IMR-90 (cell line): ENCODE measurements at regions not wholly inside any gene's neighbourhood (a gene's known extent, or its start where the extent isn't known, plus 50 kb on each side); places are given as distances from the start of the nearest gene placed in this dataset.

Experiments
- ATAC-seq: fragments of 200-7000 bp; cut with Tn5 transposase; 2 replicates; pipeline ENCODE4 v1.9.1; 2020; ENCODE audit warnings: low read depth, mild to moderate bottlenecking, moderate library complexity
- BruUV-seq: library from RNA; stranded (reverse); fragments of 400-500 nt; replicated peaks from 2 replicates; lab custom pipeline; 2021; lab: Mats Ljungman, UMichigan
- CTCF ChIA-PET: fragments of 300-600 bp; formaldehyde crosslinking; extraction: SDS; loops from one replicate; lab custom pipeline; 2021; ENCODE audit warnings: antibody characterized with exemption; lab: Yijun Ruan, JAX
- POLR2A ChIA-PET: fragments of 300-600 bp; sonication (Branson Sonifier 250); formaldehyde crosslinking; loops from one replicate; lab custom pipeline; 2022; ENCODE audit warnings: antibody characterized with exemption; ENCODE audit not compliant: unreplicated experiment; lab: Charles Lee
- DNase-seq: peaks from one replicate; pipeline ENCODE4 v3.0.0; 2013
- H2AFZ ChIP-seq: replicated peaks from 2 replicates; pipeline ENCODE3; 2013; ENCODE audit warnings: low read length, mild to moderate bottlenecking; ENCODE audit not compliant: poor library complexity
- H2AK5ac ChIP-seq: 2 replicates; pipeline ENCODE4 v1.6.1; 2013; ENCODE audit warnings: low read depth, low read length, inconsistent platforms
- H2AK9ac ChIP-seq: replicated peaks from 2 replicates; pipeline ENCODE3; 2013; ENCODE audit warnings: mild to moderate bottlenecking, low read depth, low read length, moderate library complexity; ENCODE audit not compliant: poor library complexity
- H2BK120ac ChIP-seq: 2 replicates; pipeline ENCODE4 v1.6.1; 2013; ENCODE audit warnings: low read depth, low read length, inconsistent platforms
- H2BK15ac ChIP-seq: 3 replicates; pipeline ENCODE4 v1.6.1; 2013; ENCODE audit warnings: low read depth, low read length, inconsistent platforms
- H2BK20ac ChIP-seq: 2 replicates; pipeline ENCODE4 v1.6.1; 2013; ENCODE audit warnings: low read depth, mild to moderate bottlenecking, inconsistent platforms, low read length, moderate library complexity
- H2BK5ac ChIP-seq: 2 replicates; pipeline ENCODE4 v1.6.1; 2013; ENCODE audit warnings: mild to moderate bottlenecking, low read depth, low read length, inconsistent platforms; ENCODE audit not compliant: poor library complexity, severe bottlenecking
- H3K14ac ChIP-seq: replicated peaks from 2 replicates; pipeline ENCODE4 v1.6.1; 2013; ENCODE audit warnings: low read depth, low read length, inconsistent platforms
- H3K18ac ChIP-seq: 2 replicates; pipeline ENCODE4 v1.6.1; 2013; ENCODE audit warnings: low read depth, low read length, control low read depth
- H3K23ac ChIP-seq: 2 replicates; pipeline ENCODE4 v1.6.1; 2013; ENCODE audit warnings: low read depth, low read length, inconsistent platforms
- H3K27ac ChIP-seq: 2 replicates; pipeline ENCODE4 v1.5.1; 2013; ENCODE audit warnings: mild to moderate bottlenecking, control low read depth, low read length; ENCODE audit not compliant: insufficient read depth
- H3K27me3 ChIP-seq: 2 replicates; pipeline ENCODE4 v1.6.1; 2013; ENCODE audit warnings: low read length; ENCODE audit not compliant: control insufficient read depth, insufficient read depth
- H3K36me3 ChIP-seq: 2 replicates; pipeline ENCODE4 v1.6.1; 2013; ENCODE audit warnings: low read length, mixed read lengths; ENCODE audit not compliant: control insufficient read depth, insufficient read depth
- H3K4ac ChIP-seq: 2 replicates; pipeline ENCODE4 v1.6.1; 2013; ENCODE audit warnings: low read depth, low read length, inconsistent platforms
- H3K4me1 ChIP-seq: 2 replicates; pipeline ENCODE4 v1.6.1; 2013; ENCODE audit warnings: low read length, mixed read lengths; ENCODE audit not compliant: control insufficient read depth, insufficient read depth
- H3K4me2 ChIP-seq: 2 replicates; pipeline ENCODE4 v1.6.1; 2013; ENCODE audit warnings: low read depth, mild to moderate bottlenecking, control low read depth, low read length, moderate library complexity
- H3K4me3 ChIP-seq: 2 replicates; pipeline ENCODE4 v1.5.1; 2013; ENCODE audit warnings: low read depth, mild to moderate bottlenecking, control low read depth, low read length, moderate library complexity; ENCODE audit not compliant: insufficient read depth
- H3K56ac ChIP-seq: 2 replicates; pipeline ENCODE4 v1.6.1; 2013; ENCODE audit warnings: low read length, inconsistent platforms; ENCODE audit not compliant: insufficient read depth; ENCODE audit errors: extremely low read depth
- H3K79me1 ChIP-seq, 2 experiments: 2 replicates each; pipeline ENCODE4 v1.6.1; 2013; ENCODE audit warnings: low read length in 2 of 2, inconsistent platforms in 1 of 2, low read depth in 1 of 2
- H3K9ac ChIP-seq: 2 replicates; pipeline ENCODE4 v1.6.1; 2013; ENCODE audit warnings: low read depth, low read length, control low read depth
- H3K9me1 ChIP-seq: 2 replicates; pipeline ENCODE4 v1.6.1; 2013; ENCODE audit warnings: low read length, inconsistent platforms; ENCODE audit not compliant: insufficient read depth
- H3K9me3 ChIP-seq: 2 replicates; pipeline ENCODE4 v1.6.1; 2013; ENCODE audit warnings: low read length; ENCODE audit not compliant: control insufficient read depth, insufficient read depth
- H4K20me1 ChIP-seq: 2 replicates; pipeline ENCODE4 v1.6.1; 2013; ENCODE audit warnings: low read length, inconsistent platforms; ENCODE audit not compliant: insufficient read depth
- H4K5ac ChIP-seq: 2 replicates; pipeline ENCODE4 v1.6.1; 2013; ENCODE audit warnings: mild to moderate bottlenecking, low read depth, low read length, control low read depth
- H4K8ac ChIP-seq, 2 experiments: 2 replicates each; pipeline ENCODE4 v1.6.1; 2013; ENCODE audit warnings: low read depth in 2 of 2, low read length in 2 of 2, control low read depth in 1 of 2, inconsistent platforms in 1 of 2
- H4K91ac ChIP-seq: 2 replicates; pipeline ENCODE4 v1.6.1; 2013; ENCODE audit warnings: low read depth, low read length, inconsistent platforms; ENCODE audit not compliant: insufficient read depth
- BHLHE40 ChIP-seq: fragments of 150-350 bp; IDR thresholded peaks from 2 replicates; pipeline ENCODE4 v1.6.1; 2016; ENCODE audit warnings: mild to moderate bottlenecking, low read depth, low read length
- CEBPB ChIP-seq: IDR thresholded peaks from 2 replicates; pipeline ENCODE4 v1.6.1; 2012; ENCODE audit warnings: low read depth, low read length, improper control_type of control experiment
- CHD1 ChIP-seq: IDR thresholded peaks from 2 replicates; pipeline ENCODE4 v1.6.1; 2012; ENCODE audit warnings: low read depth, low read length, improper control_type of control experiment
- CTCF ChIP-seq: conservative IDR thresholded peaks from 2 replicates; pipeline ENCODE4 v1.5.1; 2012; ENCODE audit warnings: mild to moderate bottlenecking, low read depth, low read length, improper control_type of control experiment
- ELK1 ChIP-seq: fragments of 150-350 bp; IDR thresholded peaks from 2 replicates; pipeline ENCODE4 v1.6.1; 2016; ENCODE audit warnings: low read depth, mild to moderate bottlenecking, low read length, moderate library complexity, borderline replicate concordance
- FOS ChIP-seq: fragments of 150-350 bp; IDR thresholded peaks from 2 replicates; pipeline ENCODE4 v1.6.1; 2016; ENCODE audit warnings: low read depth, low read length
- MAFK ChIP-seq: IDR thresholded peaks from 2 replicates; pipeline ENCODE4 v1.6.1; 2012; ENCODE audit warnings: low read depth, low read length, improper control_type of control experiment
- MAZ ChIP-seq: IDR thresholded peaks from 2 replicates; pipeline ENCODE4 v1.6.1; 2012; ENCODE audit warnings: low read depth, mild to moderate bottlenecking, low read length, improper control_type of control experiment, moderate library complexity, borderline replicate concordance
- MXI1 ChIP-seq: IDR thresholded peaks from 2 replicates; pipeline ENCODE4 v1.6.1; 2012; ENCODE audit warnings: low read depth, mild to moderate bottlenecking, low read length, moderate library complexity, borderline replicate concordance
- NFE2L2 ChIP-seq: fragments of 150-350 bp; IDR thresholded peaks from 2 replicates; pipeline ENCODE4 v1.6.1; 2016; ENCODE audit warnings: low read depth, mild to moderate bottlenecking, low read length
- POLR2A ChIP-seq: IDR thresholded peaks from 2 replicates; pipeline ENCODE4 v1.6.1; 2012; ENCODE audit warnings: mild to moderate bottlenecking, low read depth, low read length
- RAD21 ChIP-seq: IDR thresholded peaks from 2 replicates; pipeline ENCODE4 v1.6.1; 2012; ENCODE audit warnings: low read length, improper control_type of control experiment
- RCOR1 ChIP-seq: IDR thresholded peaks from 2 replicates; pipeline ENCODE4 v1.6.1; 2012; ENCODE audit warnings: mild to moderate bottlenecking, low read length, improper control_type of control experiment; ENCODE audit not compliant: insufficient replicate concordance
- RFX5 ChIP-seq: IDR thresholded peaks from 2 replicates; pipeline ENCODE4 v1.8.0; 2012; ENCODE audit warnings: low read depth, mild to moderate bottlenecking, low read length, moderate library complexity
- SMC3 ChIP-seq: fragments of 150-350 bp; IDR thresholded peaks from 2 replicates; pipeline ENCODE4 v1.6.1; 2016; ENCODE audit warnings: low read depth, mild to moderate bottlenecking, antibody characterized with exemption, low read length, moderate library complexity
- USF2 ChIP-seq: fragments of 150-350 bp; IDR thresholded peaks from 2 replicates; pipeline ENCODE4 v1.6.1; 2017; ENCODE audit warnings: mild to moderate bottlenecking, antibody characterized with exemption, low read length, low read depth
- WGBS, 2 experiments: methylation state at CpG; one replicate each; pipeline versions ENCODE4 v1.1.5 to v1.1.7; 2013; ENCODE audit warnings: missing lambda C conversion rate in 2 of 2; ENCODE audit not compliant: insufficient read length in 1 of 2; ENCODE audit errors: extremely low coverage in 2 of 2; 5-methylcytosine and 5-hydroxymethylcytosine counted together
- dilution Hi-C: fragments of 300-500 bp; cut with HindIII; formaldehyde crosslinking; loops from one replicate; pipeline ENCODE4 v1.14.3; 2018; ENCODE audit warnings: low sequenced_read_pairs; ENCODE audit not compliant: unreplicated experiment
- in situ Hi-C: fragments of 300-500 bp; cut with MboI; formaldehyde crosslinking; loops from 3 replicates; pipeline ENCODE4 v1.14.3; 2019; ENCODE audit warnings: low sequenced_read_pairs, inconsistent platforms, mixed read lengths
- intact Hi-C: fragments of 100-400 bp; cut with micrococcal nuclease; formaldehyde crosslinking; loops from 2 replicates; pipeline ENCODE4 v1.10.0; 2022

GRCh38 chr2:186093174-186093573, 354.6 kb downstream of the FSIP2 start:
- Histone ChIP-seq H3K4me1 (no peaks in the 10 kb centered on the region), H3K27ac (no peak overlapping the region), H2BK120ac (no peak overlapping the region), H2AFZ (no peak overlapping the region), H4K8ac (no peak overlapping the region), H4K20me1 (no peaks in the 10 kb centered on the region), H3K14ac (no peak overlapping the region), H2BK5ac (no peak overlapping the region), H2AK9ac (no peak overlapping the region), H3K4me2 (no peak overlapping the region), H3K9me1 (no peaks in the 10 kb centered on the region), H4K5ac (no peak overlapping the region), H4K91ac (no peak overlapping the region), H3K18ac (no peak overlapping the region), H3K4ac (no peak overlapping the region), H2BK20ac (no peak overlapping the region), H3K27me3 (no peaks in the 10 kb centered on the region), H3K36me3 (no peaks in the 10 kb centered on the region), H3K9ac (no peak overlapping the region), H2AK5ac (no peak overlapping the region), H3K23ac (no peak overlapping the region), H3K56ac (no peak overlapping the region), H3K4me3 (no peak overlapping the region), H3K79me1 (no peaks in the 10 kb centered on the region), H2BK15ac (no peak overlapping the region), H3K9me3 (no peaks in the 10 kb centered on the region)
- BruUV-seq: no TSS peak
- no peak for TF ChIP-seq RFX5
- TF ChIP-seq POLR2A: no peak
- TF ChIP-seq USF2: no peak
- TF ChIP-seq FOS: no peak
- no peak for TF ChIP-seq RAD21
- no peak for TF ChIP-seq CEBPB
- no peak for TF ChIP-seq CHD1
- no peak for TF ChIP-seq MAFK
- TF ChIP-seq MAZ: no peak
- TF ChIP-seq RCOR1: no peak
- TF ChIP-seq NFE2L2: no peak
- TF ChIP-seq BHLHE40: no peak
- no peak for TF ChIP-seq ELK1
- TF ChIP-seq MXI1: no peak
- TF ChIP-seq CTCF: no peak
- no peak for TF ChIP-seq SMC3
- ChIA-PET CTCF (no interaction called here), POLR2A (interaction anchor here (0.5 kb wide), 1 partner anchor 40 kb away, joined by 4 read pairs; no protein-coding TSS in a partner anchor)
- WGBS, 2 experiments: no CpG with 5 or more reads among the region's 1 CpG
- dilution Hi-C loops: no loop called here
- intact Hi-C loops: no loop called here
- in situ Hi-C loops: no loop called here
- no peak for ATAC-seq
- no peak for DNase-seq
